DMS79 treated with DMSO at 0.1 percent for 48 hours (cell line): ENCODE measurements at regions not wholly inside any gene's neighbourhood (a gene's known extent, or its start where the extent isn't known, plus 50 kb on each side); places are given as distances from the start of the nearest gene placed in this dataset.
"Not testable (repeated sequence)": the region's sequence is repeated elsewhere in the genome, so short reads cannot be mapped to it uniquely, and the experiment has no call there.

Experiments used
- DNase-seq: peaks from one replicate; lab custom pipeline; 2025; lab: John Stamatoyannopoulos, UW

GRCh38 chr1:81529014-81529413 is 271.7 kb upstream of the ADGRL2 start:
- DNase-seq: no peak

- no peak for DNase-seq
These were observed 275.6 kb upstream of the ADGRL2 start for GRCh38 chr1:81525085-81525484.

DNA sequence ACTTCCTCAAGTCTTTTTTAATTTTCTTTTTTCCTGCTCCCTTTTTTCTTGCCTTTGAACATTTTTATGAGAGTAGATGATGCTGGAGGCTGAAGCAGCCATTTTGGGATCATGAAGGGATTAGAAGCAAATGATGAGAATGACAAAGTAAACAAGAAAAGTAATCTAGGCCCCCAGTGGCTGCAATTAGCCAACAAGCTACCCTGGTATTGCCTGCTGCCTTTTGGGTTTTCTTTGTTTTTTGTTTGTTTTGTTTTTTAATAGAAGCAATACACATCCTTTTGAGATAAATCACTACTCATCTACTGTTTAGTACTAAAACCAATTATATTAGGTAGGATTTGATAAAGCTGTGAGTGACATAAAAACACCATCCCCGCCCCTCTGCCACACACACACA is 280.7 kb upstream of the ADGRL2 start:
- no peak for DNase-seq

DNA sequence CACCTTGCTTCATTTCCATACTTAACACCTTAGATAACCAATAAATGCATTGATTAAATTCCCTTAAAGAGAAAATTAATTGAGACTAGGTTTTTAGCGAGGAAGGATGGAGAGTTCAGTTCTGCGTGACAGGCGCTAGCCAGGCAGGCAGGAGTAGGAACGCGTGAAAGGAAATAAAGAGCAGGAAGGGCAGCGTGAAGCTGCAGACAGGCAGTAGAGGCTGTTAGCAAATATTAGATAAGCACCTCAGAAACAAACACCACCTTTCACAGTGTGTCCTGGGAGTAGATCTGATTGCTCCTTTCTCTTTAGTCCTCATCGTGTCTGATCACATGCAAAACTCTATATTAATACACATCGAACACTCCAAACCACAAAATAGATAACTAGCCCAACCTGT is 282.7 kb upstream of the ADGRL2 start:
- DNase-seq: no peak

DNA sequence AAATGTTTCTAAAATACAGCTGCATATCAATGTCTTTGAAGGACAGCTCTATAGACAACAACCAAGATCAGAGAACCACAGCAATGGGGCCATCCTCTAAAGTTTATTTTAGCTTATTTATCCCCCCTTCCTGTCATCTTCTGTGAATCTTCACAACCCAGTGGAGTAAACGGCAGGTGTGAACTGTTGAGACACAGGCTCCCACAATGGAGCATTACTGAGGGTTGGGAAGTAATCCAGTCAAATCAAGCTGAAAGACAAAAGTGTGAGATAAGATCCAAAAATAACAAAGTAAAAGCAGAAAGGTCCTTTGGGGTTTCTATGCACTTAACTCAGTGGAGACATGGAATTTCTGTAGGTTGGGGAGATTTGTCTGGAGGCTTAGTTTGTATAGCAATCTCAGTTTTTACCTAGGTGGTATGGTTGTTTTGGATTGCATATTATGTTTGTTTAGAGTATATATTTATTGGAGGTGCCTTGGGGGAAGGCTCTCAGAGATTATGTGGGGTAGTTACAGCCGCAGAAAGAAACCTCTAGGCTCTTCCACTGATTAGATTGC is 286.9 kb upstream of the ADGRL2 start:
- no peak for DNase-seq

GRCh38 chr1:81512252-81513003 is 288.3 kb upstream of the ADGRL2 start:
- DNase-seq: no peak

DNA sequence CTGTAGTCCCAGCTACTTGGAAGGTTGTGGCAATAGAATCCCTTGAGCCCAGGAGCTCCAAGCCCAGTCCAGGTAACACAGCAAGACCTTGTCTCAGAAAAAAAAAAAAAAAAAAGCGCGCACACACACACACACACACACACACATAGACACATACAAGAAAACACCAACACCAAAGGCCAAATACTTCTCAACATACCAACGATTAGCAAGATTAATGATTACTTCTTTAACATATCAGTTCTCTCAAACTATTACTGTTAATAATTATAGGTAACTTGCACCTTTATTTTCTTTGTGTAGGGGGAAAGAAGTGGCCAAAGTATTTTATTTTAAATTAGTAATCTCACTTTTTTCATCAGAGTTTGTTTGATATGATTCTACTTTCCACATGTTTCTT is 289.5 kb upstream of the ADGRL2 start:
- DNase-seq: no peak

DNA sequence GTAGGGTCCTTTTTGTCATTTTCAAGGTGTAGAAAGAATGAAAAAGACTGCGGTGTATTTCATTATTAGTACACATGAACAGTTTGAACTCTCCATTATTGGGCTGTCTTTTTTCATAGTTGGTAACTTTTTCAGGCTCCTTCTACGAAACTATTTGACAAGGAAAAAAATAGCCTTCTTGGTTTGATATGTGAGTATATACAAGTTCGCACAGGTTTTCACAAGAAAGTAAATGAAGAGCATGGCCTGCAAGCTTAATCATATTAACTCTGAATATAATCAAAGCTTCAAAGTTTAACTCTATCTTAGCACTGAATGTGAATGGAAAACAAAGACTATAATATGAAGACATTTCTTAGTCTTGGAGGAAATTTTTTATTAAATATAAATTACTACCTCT is 290.0 kb upstream of the ADGRL2 start:
- no peak for DNase-seq

GRCh38 chr1:81509594-81509993 is 291.1 kb upstream of the ADGRL2 start:
- no peak for DNase-seq

GRCh38 chr1:81506699-81507098 is 294.0 kb upstream of the ADGRL2 start:
- no peak for DNase-seq

DNA sequence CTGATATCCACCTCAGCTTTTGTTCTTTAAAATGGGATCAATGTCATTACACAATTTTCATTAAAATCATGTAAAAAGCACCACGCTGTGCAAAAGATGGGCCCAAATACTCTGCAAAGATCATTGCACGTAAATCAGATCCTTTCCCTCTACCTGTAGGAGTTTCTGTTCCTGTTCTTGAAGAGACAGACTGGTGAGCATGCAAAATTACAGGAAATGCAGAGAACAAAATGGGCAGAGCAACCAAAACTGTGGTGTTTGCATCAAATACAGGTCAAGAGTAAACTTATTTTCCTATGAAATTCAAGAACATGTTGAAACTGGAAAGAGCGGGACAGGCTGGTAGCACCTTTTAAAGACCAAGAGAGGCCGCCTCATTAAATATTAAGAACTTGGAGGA is 294.9 kb upstream of the ADGRL2 start:
- no peak for DNase-seq

DNA sequence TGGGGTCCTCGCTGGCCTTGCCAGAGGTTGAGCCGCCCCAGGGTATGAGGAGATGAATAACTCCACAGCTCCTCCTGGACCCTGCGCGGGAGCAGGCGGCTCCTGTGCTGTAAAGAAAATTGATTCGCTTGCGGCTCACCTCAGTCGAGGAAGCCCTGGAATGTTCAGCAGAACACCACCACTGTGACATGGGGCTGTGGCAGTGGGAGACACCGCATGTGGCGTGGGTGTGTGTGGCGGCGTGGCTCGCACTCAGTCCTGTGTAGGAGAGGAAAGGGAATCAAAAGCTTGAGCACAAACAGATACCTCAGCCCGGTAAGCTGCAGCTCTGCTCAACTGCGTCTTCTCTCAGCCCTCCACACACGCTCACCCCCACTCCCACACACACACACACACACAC is 295.9 kb upstream of the ADGRL2 start:
- DNase-seq: not testable (repeated sequence)

DNA sequence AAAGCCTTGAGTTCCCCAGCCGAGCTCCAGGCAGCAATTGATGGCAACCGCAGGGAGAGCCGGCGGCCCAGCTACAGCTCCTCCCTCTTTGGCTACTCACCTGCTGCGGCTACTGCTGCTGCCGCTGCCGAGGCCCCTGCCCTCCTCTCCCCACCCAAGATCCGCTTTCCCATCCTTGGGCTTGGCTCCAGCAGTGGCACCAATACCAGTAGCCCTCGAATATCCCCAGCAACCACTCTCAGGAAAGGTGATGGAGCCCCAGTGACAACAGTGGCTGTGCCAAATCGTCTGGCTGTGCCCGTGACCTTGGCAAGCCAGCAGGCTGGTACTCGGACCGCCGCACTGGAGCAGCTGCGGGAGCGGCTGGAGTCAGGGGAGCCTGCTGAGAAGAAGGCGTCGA is 298.0 kb upstream of the ADGRL2 start:
- DNase-seq: not testable (repeated sequence)

DNA sequence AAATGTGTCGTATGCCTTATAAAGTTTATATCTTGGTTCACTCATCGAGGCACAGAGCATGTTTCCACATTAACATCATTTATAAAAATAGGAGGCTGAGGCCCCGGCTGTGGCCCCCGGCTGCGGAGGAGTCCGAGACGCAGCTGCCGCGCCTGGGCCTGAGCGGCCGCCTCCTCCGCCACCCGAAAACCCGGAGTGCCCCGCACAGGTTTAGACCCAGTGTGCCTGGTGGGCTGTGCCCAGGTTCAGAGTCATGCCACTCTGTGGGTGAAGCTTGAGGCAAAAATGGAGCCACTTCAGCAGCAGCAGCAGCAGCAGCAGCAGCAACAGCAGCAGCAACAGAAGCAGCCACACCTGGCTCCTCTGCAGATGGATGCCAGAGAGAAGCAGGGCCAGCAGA is 299.2 kb upstream of the ADGRL2 start:
- not testable (repeated sequence) for DNase-seq

DNA sequence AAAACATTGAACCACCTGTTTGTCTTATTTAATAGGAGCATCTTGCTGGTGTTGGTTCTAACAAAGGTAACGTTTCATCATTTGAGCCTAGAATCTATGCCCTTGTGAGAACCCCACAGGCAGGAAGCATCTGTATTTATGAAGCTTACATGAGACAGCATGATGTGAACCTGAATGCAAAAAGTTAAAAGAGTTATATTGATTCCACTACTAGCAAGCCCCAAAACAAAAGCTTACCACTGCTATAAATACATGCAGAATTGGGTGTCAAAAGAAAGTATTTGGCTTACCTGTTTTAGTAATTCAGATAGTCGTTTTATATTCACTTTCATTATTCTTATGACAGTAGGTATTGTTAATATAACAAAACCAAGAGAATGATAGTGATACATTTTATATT is 301.2 kb upstream of the ADGRL2 start:
- DNase-seq: no peak

DNA sequence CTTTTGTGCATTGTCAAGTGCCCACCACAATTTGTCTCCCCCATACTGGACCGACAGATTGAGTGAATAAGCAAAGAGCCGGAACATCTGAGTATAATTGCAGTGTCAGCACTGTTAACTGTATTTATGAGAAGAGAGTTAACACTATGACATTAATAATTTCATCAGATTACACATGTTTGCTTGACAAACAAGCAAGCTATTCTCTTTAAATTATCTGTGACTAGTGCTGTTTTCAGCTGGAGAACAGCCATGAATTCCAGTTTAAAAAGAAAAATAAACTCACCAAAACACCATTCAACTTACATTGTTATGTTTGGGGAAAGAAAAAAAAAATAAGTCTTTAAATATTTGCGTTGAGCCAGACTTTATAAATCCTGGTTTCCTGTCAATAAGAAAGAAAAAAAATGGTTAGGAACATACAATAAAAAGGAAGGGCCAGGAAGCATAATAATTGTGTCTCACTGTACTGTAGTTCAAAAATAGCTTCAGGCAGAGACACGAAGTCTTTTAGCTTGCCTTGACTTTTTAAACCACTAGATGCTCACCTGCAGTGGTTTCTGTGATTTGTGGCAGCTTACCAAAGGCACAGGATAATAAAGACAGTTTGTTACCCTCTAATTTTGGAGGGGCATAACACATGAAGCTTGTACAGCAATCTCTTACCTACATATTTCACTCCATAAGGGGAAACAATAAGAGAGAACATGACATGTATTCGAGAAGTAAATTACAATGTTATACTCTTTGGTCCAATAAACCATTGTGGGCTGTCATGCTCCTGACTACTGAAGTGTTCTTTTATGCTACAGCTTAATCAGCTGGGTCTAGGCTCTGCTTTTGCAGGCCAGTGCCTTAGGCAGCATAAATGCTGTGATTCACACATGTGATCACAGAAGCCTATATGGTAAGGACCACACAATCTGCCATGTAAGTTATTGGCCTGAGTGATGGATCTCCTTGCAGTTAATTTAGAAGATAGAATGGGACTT is 302.0 kb upstream of the ADGRL2 start:
- peak; percentile 84 for DNase-seq

GRCh38 chr1:81496349-81496748 is 304.4 kb upstream of the ADGRL2 start:
- DNase-seq: no peak

GRCh38 chr1:81493102-81493869 is 307.4 kb upstream of the ADGRL2 start:
- no peak for DNase-seq

DNA sequence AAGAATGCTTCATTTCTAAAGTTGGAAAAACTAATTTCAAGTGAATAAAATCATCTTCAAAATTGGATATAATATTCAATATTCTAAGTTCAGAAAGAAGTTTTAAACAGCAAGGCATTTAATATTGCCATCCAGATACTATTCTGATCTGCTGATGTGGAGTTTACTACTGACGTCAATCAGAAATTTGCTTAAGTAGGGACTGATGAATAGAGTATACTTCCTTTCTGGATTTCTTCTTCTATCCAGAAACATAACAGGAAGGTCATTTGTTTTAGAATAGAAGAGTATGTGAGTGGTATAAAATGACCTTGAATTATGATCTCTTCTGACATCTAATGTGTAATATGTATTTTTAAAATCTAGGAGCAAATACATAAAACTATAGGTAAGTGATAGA is 308.1 kb upstream of the ADGRL2 start:
- DNase-seq: no peak

DNA sequence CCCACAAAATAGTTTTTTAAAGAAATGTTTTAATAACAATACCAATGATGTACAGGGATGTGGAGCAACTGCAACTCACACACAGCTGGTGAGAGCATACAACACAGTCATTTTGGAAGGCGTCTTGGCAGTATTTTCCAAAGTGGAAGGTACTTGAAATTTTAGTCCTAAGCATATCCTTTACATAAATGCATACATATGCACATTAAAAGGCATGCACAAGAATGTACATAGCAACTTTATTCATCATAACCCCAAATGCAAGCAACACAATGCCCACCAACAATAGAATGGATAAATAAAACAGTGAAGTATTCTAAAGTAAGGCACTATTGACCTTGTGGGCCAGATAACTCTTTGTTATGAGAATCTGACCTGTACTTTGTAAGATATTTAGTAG is 310.1 kb upstream of the ADGRL2 start:
- no peak for DNase-seq

DNA sequence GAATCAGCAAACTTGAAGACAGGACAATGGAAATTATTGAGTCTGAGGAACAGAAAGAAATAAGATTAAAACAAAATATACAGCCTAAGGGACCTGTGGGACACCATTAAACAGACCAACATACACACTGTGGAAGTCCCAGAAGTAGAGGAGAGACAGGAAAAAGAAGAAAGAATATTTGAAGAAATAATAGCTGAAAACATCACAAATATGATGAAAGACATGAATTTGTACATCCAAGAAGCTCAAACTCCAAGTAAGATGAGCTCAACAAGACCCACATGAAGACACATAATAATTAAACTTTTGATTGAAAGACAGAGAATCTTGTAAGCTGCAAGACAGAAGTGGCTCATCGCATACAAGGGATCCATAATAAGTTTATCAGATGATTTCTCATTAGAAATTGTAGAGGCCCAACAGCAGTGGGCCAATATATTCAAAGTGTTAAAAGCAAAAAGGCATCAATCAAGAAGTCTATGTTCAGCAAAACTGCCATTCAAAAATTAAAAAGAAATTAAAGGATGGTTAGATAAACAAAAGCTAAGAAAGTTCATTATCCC is 311.3 kb upstream of the ADGRL2 start:
- DNase-seq: no peak

DNA sequence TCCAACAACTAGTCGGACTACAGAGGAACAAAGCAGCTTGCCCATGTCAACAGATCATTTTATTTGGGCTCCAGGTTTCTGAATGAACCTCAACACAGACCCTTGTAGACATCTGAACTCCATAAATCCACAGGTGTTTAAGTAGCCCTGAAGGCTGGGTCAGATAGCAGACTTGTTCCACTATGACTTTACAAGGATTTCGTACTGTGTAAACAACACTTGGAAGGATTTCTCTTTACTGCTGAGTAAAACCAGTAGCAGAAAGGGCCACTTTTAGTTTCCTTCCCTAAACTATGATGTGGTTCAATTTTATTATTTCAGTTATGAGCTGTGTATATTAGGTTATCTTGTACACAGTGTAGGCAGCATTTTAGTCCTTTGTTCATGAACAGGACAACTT is 316.4 kb upstream of the ADGRL2 start:
- DNase-seq: peak; percentile 58
